Erythroblast (primary cell): ENCODE measurements at regions not wholly inside any gene's neighbourhood (a gene's known extent, or its start where the extent isn't known, plus 50 kb on each side); places are given as distances from the start of the nearest gene placed in this dataset.

Experiments used
- DNase-seq, 2 experiments: peaks; one replicate each; lab custom pipeline; 2025; lab: John Stamatoyannopoulos, UW
- GATA1 ChIP-seq: IDR thresholded peaks from 2 replicates; pipeline ENCODE4 v1.6.1; 2011; ENCODE audit warnings: low read depth, mild to moderate bottlenecking, control low read depth, low read length, moderate library complexity
- POLR2A ChIP-seq: IDR thresholded peaks from 2 replicates; pipeline ENCODE4 v1.6.1; 2011; ENCODE audit warnings: mild to moderate bottlenecking, low read length

- DNase-seq, result no peak
- TF ChIP-seq GATA1, result no peak
- no peak for TF ChIP-seq POLR2A
Measured at GRCh38 chr5:88401686-88402085, 133.0 kb upstream of the TMEM161B start.

GRCh38 chr5:88401228-88401627 is 132.6 kb upstream of the TMEM161B start:
- TF ChIP-seq POLR2A (no peak), GATA1 (no peak)
- DNase-seq, result no peak

DNA sequence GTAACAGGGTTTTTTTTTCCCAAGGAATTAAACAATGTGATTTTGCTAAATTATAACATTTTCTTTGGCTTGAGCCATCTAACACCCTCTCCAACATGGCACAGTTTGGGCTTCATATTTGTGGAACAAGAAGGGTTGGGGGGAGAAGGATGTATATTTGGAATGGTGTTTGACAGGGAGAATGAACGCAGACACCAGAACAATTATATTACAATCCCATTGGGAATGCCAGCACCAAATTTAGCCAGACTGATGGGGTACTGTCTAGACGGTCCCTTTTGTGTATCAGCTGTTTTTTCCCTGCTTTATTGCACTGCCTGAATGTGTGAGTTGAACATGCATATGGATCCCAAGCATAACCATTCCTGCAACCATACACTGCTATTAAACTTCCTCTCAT is 130.9 kb upstream of the TMEM161B start:
- DNase-seq, result no peak
- TF ChIP-seq POLR2A, result no peak
- TF ChIP-seq GATA1, result no peak

DNA sequence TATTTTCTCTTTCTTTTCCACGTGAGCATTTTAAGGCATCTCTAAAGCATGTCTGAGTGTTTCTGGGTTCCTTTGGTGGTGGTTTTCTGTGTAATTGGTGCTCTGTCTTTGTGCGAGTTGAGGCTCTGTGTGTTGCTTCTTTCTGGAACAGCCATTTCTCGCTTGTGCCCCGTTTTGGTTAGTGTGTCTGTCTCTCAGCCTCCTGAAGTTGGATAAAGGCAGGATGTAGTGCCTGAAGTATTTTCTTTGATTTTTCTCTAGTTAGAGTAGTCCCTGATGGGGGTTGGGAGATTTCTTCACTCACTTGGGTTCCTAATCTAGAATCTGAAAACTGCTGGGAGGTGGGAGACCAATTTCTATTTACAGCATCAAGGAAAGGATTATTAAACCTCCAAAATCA is 129.7 kb upstream of the TMEM161B start:
- DNase-seq, result no peak
- no peak for TF ChIP-seq GATA1
- TF ChIP-seq POLR2A, result no peak

DNA sequence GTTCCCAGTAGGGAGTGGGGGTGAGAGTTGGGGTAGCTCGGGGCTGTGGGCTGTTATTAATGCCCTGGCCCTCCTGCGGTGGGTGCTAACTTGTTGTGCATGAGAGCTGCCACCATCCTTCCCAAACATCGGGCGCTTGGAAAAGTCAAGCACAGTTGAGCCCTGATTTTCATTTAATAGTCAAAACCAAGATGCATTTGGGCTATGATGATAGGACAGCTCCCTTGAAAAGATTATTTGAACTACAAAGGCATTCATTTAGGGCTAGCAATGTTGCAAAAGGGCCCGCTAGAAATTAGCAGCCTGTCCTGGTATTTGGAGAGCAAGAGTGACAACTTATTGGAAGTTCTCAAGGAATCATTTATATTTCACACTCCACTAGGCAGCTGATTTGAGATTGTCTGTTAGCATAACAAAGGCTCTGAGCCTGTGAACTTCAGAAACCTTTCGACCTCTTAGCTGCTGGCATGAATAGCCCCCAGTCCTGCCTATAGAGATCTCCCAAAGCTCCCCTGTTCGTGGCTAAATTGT is 128.2 kb upstream of the TMEM161B start:
- TF ChIP-seq POLR2A (no peak), GATA1 (no peak)
- DNase-seq, result no peak

DNA sequence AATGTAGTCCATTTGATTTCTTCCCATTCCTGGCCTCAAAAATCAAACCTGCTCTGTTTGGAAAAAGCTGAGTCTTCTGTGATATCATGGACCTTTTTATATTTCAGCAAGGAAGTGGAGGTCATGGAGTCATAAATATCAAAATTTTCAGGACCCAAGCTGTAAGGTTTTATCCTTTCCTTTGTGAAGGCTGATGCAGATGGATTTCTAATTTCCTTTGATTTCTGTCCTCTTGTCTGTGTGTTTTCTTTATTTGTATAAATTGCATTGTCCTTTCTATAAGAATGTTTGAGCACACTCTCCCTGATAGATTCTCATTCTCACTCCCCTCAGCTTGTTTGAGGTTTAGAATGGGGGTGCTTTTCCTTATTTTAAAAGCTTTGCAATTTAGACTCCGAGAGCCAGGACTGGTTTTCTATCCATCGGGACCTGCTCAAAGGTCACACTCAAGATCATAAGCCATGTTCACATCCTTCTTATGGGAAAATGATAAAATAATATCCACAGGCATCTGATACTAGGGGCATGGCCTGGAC is 127.4 kb upstream of the TMEM161B start:
- no peak for TF ChIP-seq POLR2A
- no peak for TF ChIP-seq GATA1
- no peak for DNase-seq

- no peak for TF ChIP-seq POLR2A
- no peak for DNase-seq
Measured at GRCh38 chr5:88395264-88395663, 126.6 kb upstream of the TMEM161B start.

GRCh38 chr5:88394536-88395175 is 126.0 kb upstream of the TMEM161B start:
- no peak for DNase-seq
- TF ChIP-seq GATA1 (no peak), POLR2A (no peak)

- no peak for DNase-seq
- TF ChIP-seq GATA1 (no peak), POLR2A (no peak)
Measured at GRCh38 chr5:88393716-88394535, 125.3 kb upstream of the TMEM161B start.

DNA sequence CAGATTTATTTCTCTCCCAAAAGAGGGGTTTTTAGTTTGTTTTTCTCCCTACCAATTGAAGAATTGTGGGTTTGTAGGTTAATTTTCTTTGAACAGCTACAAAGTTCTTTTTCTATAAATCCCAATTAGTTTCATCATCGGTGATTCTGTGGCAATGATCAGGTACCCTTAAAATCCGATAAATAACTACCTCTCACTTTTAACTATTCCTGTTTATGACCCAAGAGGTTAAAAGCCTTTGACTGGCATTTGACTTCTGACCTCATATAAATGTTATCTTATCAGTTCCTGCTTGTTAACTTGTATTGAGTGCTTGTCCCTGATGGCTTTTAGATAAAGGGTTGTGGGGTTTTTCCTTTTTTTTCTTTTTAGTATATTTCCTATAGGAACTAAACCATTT is 124.4 kb upstream of the TMEM161B start:
- DNase-seq, result no peak
- TF ChIP-seq POLR2A, result no peak

GRCh38 chr5:88391991-88392390 is 123.3 kb upstream of the TMEM161B start:
- DNase-seq, result no peak
- TF ChIP-seq POLR2A (no peak), GATA1 (no peak)

DNA sequence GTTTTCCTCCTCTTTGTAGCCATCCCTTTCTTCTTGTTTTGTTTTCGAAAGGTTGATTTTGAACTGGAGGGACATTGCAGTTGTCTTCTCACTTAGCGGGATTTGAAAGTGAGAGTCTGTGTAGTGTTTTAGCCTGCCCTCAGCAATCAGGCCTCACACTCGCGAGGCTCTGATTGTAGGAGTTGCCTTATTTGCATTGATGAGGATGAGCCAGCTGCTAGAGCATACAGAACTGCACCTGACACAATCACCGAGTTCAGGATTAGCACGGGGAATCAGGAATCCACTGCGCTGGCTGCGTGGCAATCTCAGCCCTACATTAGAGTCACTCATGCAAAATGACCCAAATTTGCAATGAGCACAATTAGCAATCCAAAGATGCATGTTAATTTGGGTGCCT is 122.5 kb upstream of the TMEM161B start:
- DNase-seq, result no peak
- TF ChIP-seq GATA1 (no peak), POLR2A (no peak)

GRCh38 chr5:88390481-88390880 is 121.8 kb upstream of the TMEM161B start:
- TF ChIP-seq POLR2A, result no peak
- TF ChIP-seq GATA1, result no peak
- DNase-seq, result no peak

GRCh38 chr5:88390096-88390441 is 121.4 kb upstream of the TMEM161B start:
- DNase-seq, result no peak
- TF ChIP-seq POLR2A, result no peak
- no peak for TF ChIP-seq GATA1
